Neural crest cell (in vitro differentiated cells): ENCODE measurements at regions not wholly inside any gene's neighbourhood (a gene's known extent, or its start where the extent isn't known, plus 50 kb on each side); places are given as distances from the start of the nearest gene placed in this dataset.

Experiments
- DNase-seq: peaks from one replicate; pipeline ENCODE4 v3.0.0; 2021; ENCODE audit warnings: low read depth, mixed read lengths, low spot score
- H3K27ac Mint-ChIP-seq: one replicate; pipeline ENCODE4 v1.8.0; 2021; ENCODE audit warnings: mild to moderate bottlenecking, mixed read lengths; ENCODE audit not compliant: unreplicated experiment
- H3K27me3 Mint-ChIP-seq: 2 replicates; pipeline ENCODE4 v1.8.0; 2021; ENCODE audit warnings: low read depth, mild to moderate bottlenecking, mixed read lengths
- H3K36me3 Mint-ChIP-seq: 2 replicates; pipeline ENCODE4 v1.8.0; 2021; ENCODE audit warnings: low read depth, mild to moderate bottlenecking, mixed read lengths
- H3K4me1 Mint-ChIP-seq: 2 replicates; pipeline ENCODE4 v1.8.0; 2021; ENCODE audit warnings: mixed read lengths
- H3K4me3 Mint-ChIP-seq: one replicate; pipeline ENCODE4 v1.8.0; 2021; ENCODE audit warnings: mild to moderate bottlenecking, mixed read lengths
- H3K9me3 Mint-ChIP-seq: 2 replicates; pipeline ENCODE4 v1.8.0; 2021; ENCODE audit warnings: mixed read lengths
- TF ChIP-seq, protein P1 (sequence below): fragments of 200-600 bp; sonication (generic); conservative IDR thresholded peaks from 2 replicates; pipeline ENCODE4 v1.5.0; 2021; ENCODE audit warnings: antibody characterized with exemption, mild to moderate bottlenecking

DNA sequence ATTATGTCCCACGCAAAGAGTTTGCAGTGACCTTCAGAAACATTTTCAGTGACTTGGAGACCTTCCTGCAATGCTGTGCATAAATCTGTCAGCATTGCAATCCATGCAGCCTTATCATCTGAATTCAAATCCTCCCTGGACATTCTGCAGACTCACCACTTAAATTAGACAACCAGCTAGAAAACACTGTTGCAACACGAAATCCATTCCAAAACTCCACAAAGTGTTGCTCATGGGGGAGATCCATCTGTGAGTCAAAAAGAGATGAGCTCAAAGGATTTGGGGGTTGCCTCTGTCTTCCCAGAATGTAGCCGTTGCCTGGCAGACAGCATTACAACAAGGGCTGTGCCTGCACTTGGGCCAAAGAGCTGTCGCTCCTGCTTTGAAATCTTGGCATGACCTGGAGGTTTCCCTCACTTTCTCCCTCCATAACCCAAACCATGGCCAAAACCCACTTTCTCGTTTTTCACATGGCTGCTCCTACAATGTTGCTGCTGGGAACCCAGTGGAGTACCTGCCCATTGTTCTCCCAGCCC is 163.5 kb upstream of the CDYL start:
- Mint-ChIP-seq H3K4me1 (peaks cover 23% of the 10 kb centered on the region), H3K27me3 (no peaks in the 10 kb centered on the region), H3K27ac (no peak overlapping the region), H3K4me3 (no peak overlapping the region), H3K9me3 (peaks cover 2% of the 10 kb centered on the region), H3K36me3 (peaks cover 2% of the 10 kb centered on the region)
- TF ChIP-seq, protein P1, sequence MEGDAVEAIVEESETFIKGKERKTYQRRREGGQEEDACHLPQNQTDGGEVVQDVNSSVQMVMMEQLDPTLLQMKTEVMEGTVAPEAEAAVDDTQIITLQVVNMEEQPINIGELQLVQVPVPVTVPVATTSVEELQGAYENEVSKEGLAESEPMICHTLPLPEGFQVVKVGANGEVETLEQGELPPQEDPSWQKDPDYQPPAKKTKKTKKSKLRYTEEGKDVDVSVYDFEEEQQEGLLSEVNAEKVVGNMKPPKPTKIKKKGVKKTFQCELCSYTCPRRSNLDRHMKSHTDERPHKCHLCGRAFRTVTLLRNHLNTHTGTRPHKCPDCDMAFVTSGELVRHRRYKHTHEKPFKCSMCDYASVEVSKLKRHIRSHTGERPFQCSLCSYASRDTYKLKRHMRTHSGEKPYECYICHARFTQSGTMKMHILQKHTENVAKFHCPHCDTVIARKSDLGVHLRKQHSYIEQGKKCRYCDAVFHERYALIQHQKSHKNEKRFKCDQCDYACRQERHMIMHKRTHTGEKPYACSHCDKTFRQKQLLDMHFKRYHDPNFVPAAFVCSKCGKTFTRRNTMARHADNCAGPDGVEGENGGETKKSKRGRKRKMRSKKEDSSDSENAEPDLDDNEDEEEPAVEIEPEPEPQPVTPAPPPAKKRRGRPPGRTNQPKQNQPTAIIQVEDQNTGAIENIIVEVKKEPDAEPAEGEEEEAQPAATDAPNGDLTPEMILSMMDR, result no peak
- DNase-seq, result no peak

DNA sequence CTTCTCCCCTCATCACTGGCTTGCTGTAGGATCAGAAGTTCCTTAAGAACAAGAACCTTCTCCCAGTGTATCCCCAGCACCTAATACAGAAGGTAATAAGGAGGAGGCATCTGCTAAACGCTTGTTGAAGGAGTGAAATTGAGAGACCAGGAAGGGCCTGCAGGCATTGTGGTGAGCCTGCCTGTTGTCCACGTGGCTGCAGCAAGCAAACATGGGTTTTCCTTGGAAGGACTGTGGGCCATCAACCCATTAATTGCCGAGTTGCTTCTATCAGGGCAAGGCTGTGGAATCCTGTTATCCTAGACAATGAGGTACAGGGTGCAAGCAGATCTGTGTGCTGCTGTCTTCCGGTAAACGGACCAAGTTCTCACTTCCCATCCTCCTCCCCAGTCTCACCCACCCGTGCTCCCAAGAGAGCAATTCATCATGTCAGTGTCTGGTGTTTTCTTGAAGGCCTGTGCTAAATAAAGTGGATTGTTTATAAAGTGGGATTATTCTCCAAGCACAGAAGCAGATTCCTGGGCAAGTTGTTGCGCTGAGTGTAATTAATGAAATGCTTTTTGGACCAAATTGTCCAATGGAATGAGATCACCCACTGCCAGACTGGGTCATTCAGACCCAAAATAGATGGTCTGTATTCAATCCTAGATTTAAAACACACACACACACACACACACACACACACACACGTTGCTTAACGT is 164.6 kb upstream of the CDYL start:
- no peak for DNase-seq
- H3K4me1 Mint-ChIP-seq, result peaks cover 27% of the 10 kb centered on the region
- H3K36me3 Mint-ChIP-seq, result peaks cover 2% of the 10 kb centered on the region
- no peak overlapping the region for H3K27ac Mint-ChIP-seq
- TF ChIP-seq, protein P1, result no peak
- no peak overlapping the region for H3K4me3 Mint-ChIP-seq
- peaks cover 2% of the 10 kb centered on the region for H3K9me3 Mint-ChIP-seq
- H3K27me3 Mint-ChIP-seq, result no peaks in the 10 kb centered on the region

DNA sequence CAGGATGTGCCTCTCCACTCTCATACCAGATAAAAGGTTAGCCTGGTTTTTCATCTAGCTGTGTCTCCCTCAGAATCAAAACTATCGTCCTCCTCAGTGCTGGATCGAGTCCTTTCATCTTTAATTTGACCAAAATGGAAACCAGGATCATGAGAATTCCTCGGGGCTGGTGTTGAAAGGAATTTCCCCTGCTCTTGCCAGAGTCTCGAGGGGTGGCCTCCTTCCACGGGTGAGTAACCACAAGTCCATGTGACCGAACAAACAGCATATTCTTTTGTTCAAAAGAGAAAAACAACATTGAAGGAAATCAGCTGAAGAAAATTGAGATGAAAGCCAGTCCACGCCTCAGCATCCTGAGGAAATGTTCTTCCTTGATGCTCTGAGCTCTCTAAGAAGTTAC is 165.9 kb upstream of the CDYL start:
- peaks cover 2% of the 10 kb centered on the region for H3K36me3 Mint-ChIP-seq
- H3K4me3 Mint-ChIP-seq, result no peak overlapping the region
- H3K4me1 Mint-ChIP-seq, result peaks cover 27% of the 10 kb centered on the region
- H3K27ac Mint-ChIP-seq, result peak overlapping the region; percentile 68
- no peaks in the 10 kb centered on the region for H3K27me3 Mint-ChIP-seq
- no peak for DNase-seq
- peaks cover 2% of the 10 kb centered on the region for H3K9me3 Mint-ChIP-seq
- TF ChIP-seq, protein P1, result no peak

- Mint-ChIP-seq H3K27me3 (no peaks in the 10 kb centered on the region), H3K36me3 (peaks cover 2% of the 10 kb centered on the region), H3K4me1 (peaks cover 27% of the 10 kb centered on the region), H3K4me3 (no peak overlapping the region), H3K9me3 (no peaks in the 10 kb centered on the region), H3K27ac (no peak overlapping the region)
- TF ChIP-seq, protein P1, result no peak
- no peak for DNase-seq
Measured at GRCh38 chr6:4608361-4609115, 167.7 kb upstream of the CDYL start.

DNA sequence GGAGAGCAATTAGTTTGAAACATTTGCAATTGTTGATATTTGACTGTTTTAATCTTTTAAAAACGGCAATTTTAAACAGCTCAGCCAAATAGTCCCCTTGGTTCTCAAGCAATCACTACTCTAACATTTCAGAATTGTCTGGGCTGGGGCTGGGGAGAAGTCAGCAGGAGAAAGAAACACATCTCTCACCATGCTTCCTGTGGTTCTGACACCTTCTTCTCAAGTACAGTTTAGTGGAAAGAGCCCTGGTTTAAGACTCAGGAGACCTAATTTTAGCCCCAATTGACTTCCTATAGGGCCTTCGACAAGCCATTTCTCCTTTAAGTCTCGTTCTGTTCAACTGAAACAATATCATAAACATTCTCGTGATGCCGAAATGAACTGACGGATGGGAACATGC is 168.4 kb upstream of the CDYL start:
- Mint-ChIP-seq H3K27me3 (no peaks in the 10 kb centered on the region), H3K4me1 (peaks cover 23% of the 10 kb centered on the region), H3K27ac (no peak overlapping the region), H3K9me3 (no peaks in the 10 kb centered on the region), H3K4me3 (no peak overlapping the region), H3K36me3 (peaks cover 2% of the 10 kb centered on the region)
- DNase-seq, result no peak
- TF ChIP-seq, protein P1, result no peak
